K562 (cell line): ENCODE measurements at regions not wholly inside any gene's neighbourhood (a gene's known extent, or its start where the extent isn't known, plus 50 kb on each side); places are given as distances from the start of the nearest gene placed in this dataset.

Experiments
- ATAC-seq: fragments of 200-7000 bp; cut with Tn5 transposase; 3 replicates; pipeline ENCODE4 v1.9.1; 2020; ENCODE audit warnings: moderate library complexity
- BruUV-seq: library from RNA; stranded (reverse); fragments of 400-500 nt; replicated peaks from 2 replicates; lab custom pipeline; 2021; lab: Mats Ljungman, UMichigan
- CTCF ChIA-PET: fragments of 300-600 bp; formaldehyde crosslinking; extraction: SDS; loops from one replicate; lab custom pipeline; 2021; ENCODE audit warnings: low intra/inter-chr PET ratio; lab: Yijun Ruan, JAX
- POLR2A ChIA-PET: fragments of 300-600, 350-650 bp; sonication (Branson Sonifier 250); formaldehyde crosslinking; extraction: SDS; loops from one replicate; lab custom pipeline; 2021; ENCODE audit warnings: antibody characterized with exemption, inconsistent platforms; lab: Yijun Ruan, JAX
- DNase-seq, 4 experiments: peaks; one replicate each; pipeline versions ENCODE4 v3.0.0 to v3.0.0-alpha.2; 2011 to 2018; ENCODE audit warnings: low spot score in 3 of 4, mixed read lengths in 3 of 4; ENCODE audit errors: extremely low read depth in 1 of 4
- FAIRE-seq: peaks from 2 replicates; lab custom pipeline; 2011; peaks lifted over from hg19 to GRCh38; lab: Jason Lieb, UNC
- H2AFZ ChIP-seq: 2 replicates; pipeline ENCODE4 v1.6.0; 2011; ENCODE audit warnings: low read depth, low read length, control low read depth, inconsistent platforms
- H3K27ac ChIP-seq: fragments of 200-600 bp; 3 replicates; pipeline ENCODE4 v1.8.0; 2011; ENCODE audit warnings: low read depth, mild to moderate bottlenecking, control low read depth, inconsistent platforms, low read length, moderate library complexity, mixed read lengths; ENCODE audit errors: extremely low read depth
- H3K27me3 ChIP-seq, 2 experiments: fragments of 300-600 bp in 1 of 2; 2 replicates in 1 of 2; 3 replicates in 1 of 2; pipeline versions ENCODE4 v1.6.0 to v1.8.0; 2011; ENCODE audit warnings: inconsistent platforms in 2 of 2, low read length in 2 of 2, mild to moderate bottlenecking in 1 of 2, mixed read lengths in 1 of 2, moderate library complexity in 1 of 2; ENCODE audit not compliant: control insufficient read depth in 2 of 2, insufficient read depth in 2 of 2
- H3K36me3 ChIP-seq: fragments of 300-600 bp; 3 replicates; pipeline ENCODE4 v1.8.0; 2011; ENCODE audit warnings: mild to moderate bottlenecking, low read length, inconsistent platforms; ENCODE audit not compliant: control insufficient read depth, insufficient read depth
- H3K4me1 ChIP-seq, 2 experiments: fragments of 200-600 bp in 1 of 2; replicated peaks in 1 of 2; 2 replicates in 1 of 2; 3 replicates in 1 of 2; pipeline versions ENCODE4 v1.5.1 to v1.8.0; 2011; ENCODE audit warnings: inconsistent platforms in 2 of 2, low read length in 2 of 2, mild to moderate bottlenecking in 1 of 2, mixed read lengths in 1 of 2, moderate library complexity in 1 of 2; ENCODE audit not compliant: control insufficient read depth in 2 of 2, insufficient read depth in 2 of 2
- H3K4me2 ChIP-seq: 2 replicates; pipeline ENCODE4 v1.6.1; 2011; ENCODE audit warnings: low read length, control low read depth, inconsistent platforms, mixed read lengths; ENCODE audit not compliant: insufficient read depth
- H3K4me3 ChIP-seq: fragments of 200-600 bp; sonication (generic), shearing (Covaris generic); 2 replicates; pipeline ENCODE4 v1.5.1; 2016; ENCODE audit warnings: control low read depth, inconsistent platforms
- H3K79me2 ChIP-seq: fragments of 200-600 bp; 3 replicates; pipeline ENCODE4 v1.8.0; 2011; ENCODE audit warnings: low read length, inconsistent platforms; ENCODE audit not compliant: control insufficient read depth, insufficient read depth
- H3K9ac ChIP-seq, 2 experiments: 2 replicates each; pipeline versions ENCODE4 v1.6.0 to v1.6.1; 2011; ENCODE audit warnings: low read depth in 2 of 2, low read length in 2 of 2, control low read depth in 1 of 2, inconsistent platforms in 1 of 2, mild to moderate bottlenecking in 1 of 2, mixed read lengths in 1 of 2; ENCODE audit not compliant: insufficient read depth in 1 of 2
- H3K9me1 ChIP-seq: one replicate; pipeline ENCODE4 v1.6.0; 2011; ENCODE audit warnings: inconsistent platforms, mild to moderate bottlenecking, low read length, moderate library complexity; ENCODE audit not compliant: control insufficient read depth, insufficient read depth
- H3K9me3 ChIP-seq: replicated peaks from 2 replicates; pipeline ENCODE4 v1.5.1; 2011; ENCODE audit warnings: low read depth, low read length, inconsistent platforms; ENCODE audit not compliant: control insufficient read depth, insufficient read depth
- H4K20me1 ChIP-seq: replicated peaks from 2 replicates; pipeline ENCODE4 v1.6.1; 2011; ENCODE audit warnings: low read length, inconsistent platforms, mixed read lengths; ENCODE audit not compliant: control insufficient read depth, insufficient read depth
- CEBPB ChIP-seq: fragments of 450-650 bp; IDR thresholded peaks from 2 replicates; pipeline ENCODE4 v1.6.1; 2016; ENCODE audit warnings: missing genetic modification characterization, missing compliant biosample characterization
- CEBPZ ChIP-seq: fragments of 150-350 bp; IDR thresholded peaks from 2 replicates; pipeline ENCODE4 v1.6.1; 2014; ENCODE audit warnings: low read depth, mild to moderate bottlenecking, low read length, borderline replicate concordance
- DACH1 ChIP-seq: fragments of 450-650 bp; IDR thresholded peaks from 2 replicates; pipeline ENCODE4 v1.6.1; 2018; ENCODE audit not compliant: partially characterized antibody
- EZH2 ChIP-seq: IDR thresholded peaks from 2 replicates; pipeline ENCODE4 v1.6.1; 2012; ENCODE audit warnings: low read depth, mild to moderate bottlenecking, inconsistent platforms, low read length, borderline replicate concordance
- FOS ChIP-seq: IDR thresholded peaks from 3 replicates; pipeline ENCODE4 v1.6.1; 2011; ENCODE audit not compliant: insufficient read length; ENCODE audit errors: extremely low read depth
- HSF4 ChIP-seq: fragments of 250-450 bp; sonication (Bioruptor Pico); IDR thresholded peaks from 2 replicates; pipeline ENCODE4 v2.1.2; 2022; ENCODE audit warnings: mild to moderate bottlenecking, moderate library complexity, borderline replicate concordance
- MCM2 ChIP-seq: fragments of 450-650 bp; IDR thresholded peaks from 2 replicates; pipeline ENCODE4 v1.6.1; 2017; ENCODE audit warnings: low read depth, mild to moderate bottlenecking
- NFYB ChIP-seq: IDR thresholded peaks from 2 replicates; pipeline ENCODE4 v1.6.1; 2011; ENCODE audit warnings: mild to moderate bottlenecking, moderate library complexity; ENCODE audit not compliant: insufficient read length; ENCODE audit errors: extremely low read depth
- POLR2H ChIP-seq: IDR thresholded peaks from 2 replicates; pipeline ENCODE4 v1.6.1; 2016; ENCODE audit warnings: missing genetic modification characterization, low read depth, mild to moderate bottlenecking, control low read depth, missing compliant biosample characterization, moderate library complexity
- ZFP1 ChIP-seq: fragments of 450-650 bp; formaldehyde crosslinking; IDR thresholded peaks from 2 replicates; pipeline ENCODE4 v1.4.0; 2020; ENCODE audit warnings: mild to moderate bottlenecking, mixed read lengths
- ZNF121 ChIP-seq: sonication (generic); formaldehyde crosslinking; conservative IDR thresholded peaks from 2 replicates; pipeline ENCODE4 v1.8.0; 2022; ENCODE audit warnings: missing genetic modification reagents
- ZNF146 ChIP-seq: IDR thresholded peaks from one replicate; pipeline ENCODE4 v1.6.1; 2018; ENCODE audit warnings: missing compliant biosample characterization; ENCODE audit not compliant: unreplicated experiment
- ZNF384 ChIP-seq: IDR thresholded peaks from 2 replicates; pipeline ENCODE4 v1.6.1; 2012; ENCODE audit warnings: low read depth, low read length, improper control_type of control experiment
- WGBS: fragments of 100-300 bp; shearing (Covaris generic); methylation state at CpG from one replicate; pipeline ENCODE4 v1.1.6; 2016; ENCODE audit warnings: low coverage, mixed read lengths; ENCODE audit not compliant: insufficient coverage; ENCODE audit errors: missing lambda C conversion rate; 5-methylcytosine and 5-hydroxymethylcytosine counted together
- in situ Hi-C: fragments of 300-500 bp; cut with MboI; formaldehyde crosslinking; loops from 4 replicates; pipeline ENCODE4 v1.15.0; 2018; ENCODE audit warnings: inconsistent platforms, mixed read lengths
- intact Hi-C: fragments of 100-400 bp; cut with micrococcal nuclease; formaldehyde crosslinking; loops from 2 replicates; pipeline ENCODE4 v1.14.2; 2022
- TF ChIP-seq, protein P1 (sequence below): fragments of 450-650 bp; conservative IDR thresholded peaks from 2 replicates; pipeline ENCODE4 v1.6.1; 2016; ENCODE audit warnings: missing genetic modification characterization, low read depth, mild to moderate bottlenecking, missing compliant biosample characterization, moderate library complexity

GRCh38 chrX:6313356-6313755 is 84.7 kb upstream of the NLGN4X start:
- ChIA-PET CTCF (no interaction called here), POLR2A (no interaction called here)
- H3K4me3 ChIP-seq, result no peak overlapping the region
- H4K20me1 ChIP-seq, result no peaks in the 10 kb centered on the region
- no peaks in the 10 kb centered on the region for H3K27me3 ChIP-seq
- H3K9ac ChIP-seq, result no peak overlapping the region
- 0 out of 2 replicates have a peak, but pooled peaks cover 2% of the 10 kb centered on the region for H3K9me3 ChIP-seq
- H3K4me2 ChIP-seq, result no peak overlapping the region
- in situ Hi-C loops, result no loop called here
- no peaks in the 10 kb centered on the region for H3K36me3 ChIP-seq
- 0% methylated on average over 4 of the region's 4 CpGs for WGBS
- BruUV-seq, result no TSS peak
- no peak overlapping the region for H3K27ac ChIP-seq
- no peaks in the 10 kb centered on the region for H3K4me1 ChIP-seq
- intact Hi-C loops, result no loop called here
- no peak for DNase-seq
- no peaks in the 10 kb centered on the region for H3K9me1 ChIP-seq
- no peak for ATAC-seq
- TF ChIP-seq DACH1, result no peak
- no peak for TF ChIP-seq HSF4 (CRISPR knock-in tag)
- no peak for TF ChIP-seq FOS
- TF ChIP-seq, protein P1, sequence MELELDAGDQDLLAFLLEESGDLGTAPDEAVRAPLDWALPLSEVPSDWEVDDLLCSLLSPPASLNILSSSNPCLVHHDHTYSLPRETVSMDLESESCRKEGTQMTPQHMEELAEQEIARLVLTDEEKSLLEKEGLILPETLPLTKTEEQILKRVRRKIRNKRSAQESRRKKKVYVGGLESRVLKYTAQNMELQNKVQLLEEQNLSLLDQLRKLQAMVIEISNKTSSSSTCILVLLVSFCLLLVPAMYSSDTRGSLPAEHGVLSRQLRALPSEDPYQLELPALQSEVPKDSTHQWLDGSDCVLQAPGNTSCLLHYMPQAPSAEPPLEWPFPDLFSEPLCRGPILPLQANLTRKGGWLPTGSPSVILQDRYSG (tag), result no peak
- no peak for TF ChIP-seq ZNF121 (CRISPR knock-in tag)
- FAIRE-seq, result no peak
- no peaks in the 10 kb centered on the region for H3K79me2 ChIP-seq
- no peak overlapping the region for H2AFZ ChIP-seq

GRCh38 chrX:6311540-6311939 is 82.9 kb upstream of the NLGN4X start:
- no peak overlapping the region for H3K4me2 ChIP-seq
- H3K9me3 ChIP-seq, result 0 out of 2 replicates have a peak, but pooled peaks cover 2% of the 10 kb centered on the region
- no peak for ATAC-seq
- WGBS, result no CpG with 5 or more reads among the region's 1 CpG
- in situ Hi-C loops, result no loop called here
- no peak overlapping the region for H3K9ac ChIP-seq
- H3K27ac ChIP-seq, result no peak overlapping the region
- intact Hi-C loops, result no loop called here
- no peaks in the 10 kb centered on the region for H3K79me2 ChIP-seq
- H3K4me1 ChIP-seq, result no peaks in the 10 kb centered on the region
- DNase-seq, result no peak
- H4K20me1 ChIP-seq, result no peaks in the 10 kb centered on the region
- H2AFZ ChIP-seq, result no peak overlapping the region
- FAIRE-seq, result no peak
- no peaks in the 10 kb centered on the region for H3K9me1 ChIP-seq
- H3K36me3 ChIP-seq, result no peaks in the 10 kb centered on the region
- ChIA-PET POLR2A (no interaction called here), CTCF (no interaction called here)
- H3K4me3 ChIP-seq, result no peak overlapping the region
- no TSS peak for BruUV-seq
- no peaks in the 10 kb centered on the region for H3K27me3 ChIP-seq
- TF ChIP-seq EZH2 (no peak), POLR2H (tag) (no peak), ZFP1 (CRISPR knock-in tag) (no peak), CEBPZ (no peak), MCM2 (no peak), CEBPB (no peak), ZNF384 (no peak), ZNF146 (CRISPR knock-in tag) (no peak), NFYB (no peak)
